ENCODE measurements at regions not wholly inside any gene's neighbourhood (a gene's known extent, or its start where the extent isn't known, plus 50 kb on each side); places are given as distances from the start of the nearest gene placed in this dataset.

GRCh38 chr5:174590820-174591219, 133.6 kb upstream of the MSX2 start:
- Histone ChIP-seq H3K56ac (replicated peaks; ENCODE audit: insufficient read length, low read depth, low read length) (no peak overlapping the region), H2BK12ac (ENCODE audit: low read depth, low read length) (no peak overlapping the region), H3K4me1 (replicated peaks in 1 of 4; ENCODE audit: control insufficient read depth in 3 of 4, insufficient read depth in 4 of 4, low read length in 3 of 4) (no peaks in the 10 kb centered on the region), H3K79me1 (ENCODE audit: low read depth, low read length) (no peaks in the 10 kb centered on the region), H4K91ac (replicated peaks; ENCODE audit: insufficient read length, low read length) (no peak overlapping the region), H3K27me3 (replicated peaks in 1 of 4; ENCODE audit: control insufficient read depth in 3 of 4, extremely low read depth in 1 of 4, insufficient read depth in 3 of 4, low read length in 3 of 4) (no peaks in the 10 kb centered on the region), H4K8ac (ENCODE audit: extremely low read depth, insufficient read depth, low read length) (no peak overlapping the region), H4K20me1 (replicated peaks in 1 of 2; ENCODE audit: control insufficient read depth in 1 of 2, insufficient read depth in 2 of 2, low read length in 2 of 2) (no peaks in the 10 kb centered on the region), H3K4me3 (ENCODE audit: extremely low read depth in 1 of 4, insufficient read depth in 2 of 4, low read depth in 3 of 4, low read length in 4 of 4) (no peak overlapping the region), H3K27ac (ENCODE audit: low read depth, low read length) (no peak overlapping the region), H2AFZ (ENCODE audit: low read length) (no peak overlapping the region), H3K23ac (ENCODE audit: insufficient read length) (no peak overlapping the region), H2BK20ac (ENCODE audit: low read length) (no peak overlapping the region), H2AK5ac (ENCODE audit: low read depth, low read length) (no peak overlapping the region), H3K23me2 (ENCODE audit: low read depth, low read length) (no peaks in the 10 kb centered on the region), H3K9me3 (ENCODE audit: insufficient read depth in 2 of 2, low read depth in 1 of 2, low read length in 1 of 2) (no peaks in the 10 kb centered on the region), H2BK5ac (ENCODE audit: low read depth, low read length) (no peak overlapping the region), H2BK15ac (ENCODE audit: low read length) (no peak overlapping the region), H3K18ac (ENCODE audit: extremely low read depth, low read length) (no peak overlapping the region), H3K4ac (replicated peaks; ENCODE audit: insufficient read length, low read depth, low read length) (no peak overlapping the region), H3K4me2 (ENCODE audit: insufficient read depth in 1 of 2, low read depth in 2 of 2, low read length in 2 of 2) (no peak overlapping the region), H3K14ac (ENCODE audit: insufficient read length) (no peak overlapping the region), H4K5ac (ENCODE audit: insufficient read length, low read depth, low read length) (no peak overlapping the region), H3K36me3 (ENCODE audit: control insufficient read depth in 2 of 4, insufficient read depth in 4 of 4, low read length in 3 of 4) (no peaks in the 10 kb centered on the region), H3K9ac (replicated peaks in 1 of 4; ENCODE audit: extremely low read depth in 1 of 4, low read depth in 3 of 4, low read length in 3 of 4) (no peak overlapping the region), H2BK120ac (replicated peaks; ENCODE audit: low read depth, low read length) (no peak overlapping the region), H3K79me2 (ENCODE audit: control insufficient read depth in 1 of 2, insufficient read depth in 2 of 2, low read length in 2 of 2) (no peaks in the 10 kb centered on the region)
- no peak for FAIRE-seq
- WGBS, 2 experiments (ENCODE audit: extremely low coverage in 1 of 2, insufficient coverage in 1 of 2, insufficient read length in 1 of 2, insufficient replicate concordance in 2 of 2, low coverage in 1 of 2, low lambda C conversion rate in 2 of 2, missing lambda C conversion rate in 1 of 2), result 100% methylated on average over 3 of the region's 3 CpGs; no CpG with 5 or more reads in 1 of the 2 experiments
- TF ChIP-seq CBX5 (IDR thresholded peaks at IDR 0.05; ENCODE audit: low read depth, low read length), result no peak
- no peak for TF ChIP-seq SIRT6 (IDR thresholded peaks at IDR 0.05; ENCODE audit: low read length)
- no peak for TF ChIP-seq POU5F1 (IDR thresholded peaks at IDR 0.05; ENCODE audit: low read depth, low read length)
- TF ChIP-seq TCF12 (IDR thresholded peaks at IDR 0.05; ENCODE audit: low read depth, low read length), result no peak
- TF ChIP-seq TAF1 (IDR thresholded peaks at IDR 0.05; ENCODE audit: low read depth, low read length), result no peak
- no peak for TF ChIP-seq NRF1 (IDR thresholded peaks at IDR 0.05; ENCODE audit: low read depth, low read length)
- TF ChIP-seq SIX5 (IDR thresholded peaks at IDR 0.05; ENCODE audit: low read depth, low read length), result no peak
- no peak for TF ChIP-seq ATF3 (IDR thresholded peaks at IDR 0.05; ENCODE audit: insufficient read depth, low read depth, low read length)
- TF ChIP-seq CHD2 (IDR thresholded peaks at IDR 0.05; ENCODE audit: low read length), result no peak
- no peak for TF ChIP-seq KDM4A (IDR thresholded peaks at IDR 0.05; ENCODE audit: low read depth, low read length, severe bottlenecking)
- no peak for TF ChIP-seq RBBP5 (IDR thresholded peaks at IDR 0.05; ENCODE audit: borderline replicate concordance, low read depth, low read length)
- no peak for TF ChIP-seq MAFK (IDR thresholded peaks at IDR 0.05; ENCODE audit: low read depth, low read length)
- no peak for TF ChIP-seq USF2 (IDR thresholded peaks at IDR 0.05; ENCODE audit: low read length)
- no peak for TF ChIP-seq GABPA (IDR thresholded peaks at IDR 0.05; ENCODE audit: borderline replicate concordance, insufficient read depth, low read length)
- TF ChIP-seq CREB1 (IDR thresholded peaks at IDR 0.05), result no peak
- ChIA-PET POLR2A (ENCODE audit: partially characterized antibody) (interaction anchor here (0.6 kb wide), 1 partner anchor 828 kb away, joined by 4 read pairs; no protein-coding TSS in a partner anchor), CTCF (ENCODE audit: partially characterized antibody) (interaction anchor here (1.2 kb wide), 1 partner anchor 200 kb away, joined by 3 read pairs; no protein-coding TSS in a partner anchor)
- DNase-seq (ENCODE audit: low read depth in 1 of 2, low spot score in 2 of 2), result no peak
